Tibial artery (tissue), 4 donors: ENCODE measurements at regions not wholly inside any gene's neighbourhood (a gene's known extent, or its start where the extent isn't known, plus 50 kb on each side); places are given as distances from the start of the nearest gene placed in this dataset.

Experiments used
- DNase-seq, 2 donors: peaks; one replicate each; pipeline ENCODE4 v3.0.0-alpha.2; 2019
- H3K27ac ChIP-seq, 2 donors: fragments of 200-600 bp; sonication (generic) in 1 of 2; 1 replicate in 1 of 2; 2 replicates in 1 of 2; pipeline ENCODE4 v1.5.1; 2018 to 2019; ENCODE audit warnings: mild to moderate bottlenecking in 1 of 2
- H3K27me3 ChIP-seq, 2 donors: fragments of 200-600 bp; sonication (generic) in 1 of 2; one replicate each; pipeline versions ENCODE4 v1.5.1 to v1.6.0; 2016 to 2019
- H3K36me3 ChIP-seq, 3 donors: fragments of 200-600 bp; sonication (generic) in 2 of 3; one replicate each; pipeline ENCODE4 v1.5.1; 2016 to 2019; ENCODE audit warnings: mild to moderate bottlenecking in 2 of 3
- H3K4me1 ChIP-seq, 4 donors: fragments of 200-600 bp; sonication (generic) in 2 of 4; 1 replicate in 3 of 4; 2 replicates in 1 of 4; pipeline ENCODE4 v1.5.1; 2016 to 2019
- H3K4me3 ChIP-seq, 2 donors: fragments of 200-600 bp; sonication (generic) in 1 of 2; 1 replicate in 1 of 2; 2 replicates in 1 of 2; pipeline ENCODE4 v1.5.1; 2018 to 2019; ENCODE audit warnings: mild to moderate bottlenecking in 2 of 2
- H3K9me3 ChIP-seq, 3 donors: fragments of 200-600 bp; sonication (generic) in 1 of 3; one replicate each; pipeline ENCODE4 v1.5.1; 2016 to 2019
- intact Hi-C: fragments of 100-400 bp; cut with DNase I; formaldehyde crosslinking; loops from one replicate; pipeline ENCODE4 v1.15.0; 2023; ENCODE audit warnings: low total_unique reads
- TF ChIP-seq, protein P1 (sequence below), 2 experiments: fragments of 200-600 bp in 1 of 2; fragments of 450-650 bp in 1 of 2; IDR thresholded peaks; one replicate each; pipeline ENCODE4 v1.5.1; 2017 to 2019; ENCODE audit warnings: antibody characterized with exemption in 2 of 2, mild to moderate bottlenecking in 1 of 2, moderate library complexity in 1 of 2

DNA sequence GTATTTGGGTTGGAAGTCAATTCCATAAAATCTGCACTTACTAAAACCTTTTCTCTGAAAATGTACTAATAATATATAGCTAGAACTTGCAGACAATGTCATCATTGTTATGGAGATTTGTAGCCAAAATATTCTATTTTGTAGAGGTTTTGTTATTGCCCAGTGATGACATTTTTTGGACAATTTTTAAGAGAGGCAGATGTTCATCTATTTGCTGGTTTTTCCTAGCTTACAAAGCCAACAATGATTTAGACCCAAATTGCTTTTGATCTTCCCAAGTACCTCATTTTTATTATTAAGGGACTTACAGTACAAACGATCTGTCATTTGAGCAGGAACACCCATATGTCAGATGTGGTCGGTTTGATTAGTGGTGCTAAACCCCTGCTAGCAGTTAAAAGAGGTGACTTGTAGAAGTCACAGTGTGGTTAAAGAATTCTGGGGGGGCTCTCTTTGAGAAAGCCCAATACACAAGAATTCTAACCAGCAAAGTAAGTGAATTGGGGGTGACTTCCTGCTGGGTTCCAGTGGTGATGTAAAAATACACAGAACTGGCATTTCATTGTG, 136.2 kb downstream of the KIT start:
- Histone ChIP-seq H3K27me3 (no peaks in the 10 kb centered on the region), H3K27ac (no peak overlapping the region), H3K4me3 (no peak overlapping the region), H3K4me1 (no peaks in the 10 kb centered on the region), H3K36me3 (no peaks in the 10 kb centered on the region), H3K9me3 (no peaks in the 10 kb centered on the region)
- DNase-seq = no peak
- TF ChIP-seq, protein P1, sequence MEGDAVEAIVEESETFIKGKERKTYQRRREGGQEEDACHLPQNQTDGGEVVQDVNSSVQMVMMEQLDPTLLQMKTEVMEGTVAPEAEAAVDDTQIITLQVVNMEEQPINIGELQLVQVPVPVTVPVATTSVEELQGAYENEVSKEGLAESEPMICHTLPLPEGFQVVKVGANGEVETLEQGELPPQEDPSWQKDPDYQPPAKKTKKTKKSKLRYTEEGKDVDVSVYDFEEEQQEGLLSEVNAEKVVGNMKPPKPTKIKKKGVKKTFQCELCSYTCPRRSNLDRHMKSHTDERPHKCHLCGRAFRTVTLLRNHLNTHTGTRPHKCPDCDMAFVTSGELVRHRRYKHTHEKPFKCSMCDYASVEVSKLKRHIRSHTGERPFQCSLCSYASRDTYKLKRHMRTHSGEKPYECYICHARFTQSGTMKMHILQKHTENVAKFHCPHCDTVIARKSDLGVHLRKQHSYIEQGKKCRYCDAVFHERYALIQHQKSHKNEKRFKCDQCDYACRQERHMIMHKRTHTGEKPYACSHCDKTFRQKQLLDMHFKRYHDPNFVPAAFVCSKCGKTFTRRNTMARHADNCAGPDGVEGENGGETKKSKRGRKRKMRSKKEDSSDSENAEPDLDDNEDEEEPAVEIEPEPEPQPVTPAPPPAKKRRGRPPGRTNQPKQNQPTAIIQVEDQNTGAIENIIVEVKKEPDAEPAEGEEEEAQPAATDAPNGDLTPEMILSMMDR (IDR thresholded peaks at IDR 0.05) = no peak
- intact Hi-C loops = no loop called here
